Smooth muscle cell (in vitro differentiated cells): ENCODE measurements at regions not wholly inside any gene's neighbourhood (a gene's known extent, or its start where the extent isn't known, plus 50 kb on each side); places are given as distances from the start of the nearest gene placed in this dataset.

ENCODE experiments used
- DNase-seq: peaks from one replicate; lab custom pipeline; 2025; ENCODE audit not compliant: unreplicated experiment; lab: John Stamatoyannopoulos, UW
- H2AFZ ChIP-seq: fragments of 200-600 bp; sonication (generic); 2 replicates; pipeline ENCODE4 v1.6.0; 2016; ENCODE audit warnings: antibody characterized with exemption, low read depth, mild to moderate bottlenecking
- H3F3A ChIP-seq: fragments of 200-600 bp; sonication (generic); 2 replicates; pipeline ENCODE4 v1.6.0; 2017; ENCODE audit warnings: antibody characterized with exemption, low read depth
- H3K27ac ChIP-seq: fragments of 200-600 bp; sonication (generic); 2 replicates; pipeline ENCODE4 v1.5.1; 2016; ENCODE audit warnings: low read depth, mild to moderate bottlenecking
- H3K27me3 ChIP-seq: fragments of 200-600 bp; sonication (generic); 2 replicates; pipeline ENCODE4 v1.6.1; 2016; ENCODE audit warnings: low read depth, mild to moderate bottlenecking
- H3K36me3 ChIP-seq: fragments of 200-600 bp; sonication (generic); 2 replicates; pipeline ENCODE4 v1.5.1; 2016; ENCODE audit warnings: low read depth
- H3K4me1 ChIP-seq: fragments of 200-600 bp; sonication (generic); 2 replicates; pipeline ENCODE4 v1.5.1; 2016; ENCODE audit warnings: low read depth
- H3K4me2 ChIP-seq: fragments of 200-600 bp; sonication (generic); 2 replicates; pipeline ENCODE4 v1.6.0; 2016; ENCODE audit warnings: mild to moderate bottlenecking
- H3K4me3 ChIP-seq: fragments of 200-600 bp; sonication (generic); 2 replicates; pipeline ENCODE4 v1.5.1; 2016; ENCODE audit warnings: mild to moderate bottlenecking
- H3K79me2 ChIP-seq: fragments of 200-600 bp; sonication (generic); 2 replicates; pipeline ENCODE4 v1.6.0; 2016; ENCODE audit warnings: low read depth, mild to moderate bottlenecking
- H3K9ac ChIP-seq: fragments of 200-600 bp; sonication (generic); 2 replicates; pipeline ENCODE4 v1.6.0; 2016; ENCODE audit warnings: low read depth
- H3K9me3 ChIP-seq: fragments of 200-600 bp; sonication (generic); replicated peaks from 2 replicates; pipeline ENCODE4 v1.5.1; 2016; ENCODE audit warnings: low read depth
- H4K20me1 ChIP-seq: fragments of 200-600 bp; sonication (generic); 2 replicates; pipeline ENCODE4 v1.6.0; 2016; ENCODE audit warnings: low read depth
- CTCF ChIP-seq: fragments of 200-600 bp; sonication (generic); IDR thresholded peaks from 2 replicates; pipeline ENCODE4 v1.5.1; 2017; ENCODE audit warnings: borderline replicate concordance, mild to moderate bottlenecking, antibody characterized with exemption; ENCODE audit not compliant: insufficient read depth, poor library complexity, severe bottlenecking
- WGBS: methylation state at CpG from one replicate; pipeline ENCODE4 v1.1.7; 2016; ENCODE audit warnings: low lambda C conversion rate; 5-methylcytosine and 5-hydroxymethylcytosine counted together

DNA sequence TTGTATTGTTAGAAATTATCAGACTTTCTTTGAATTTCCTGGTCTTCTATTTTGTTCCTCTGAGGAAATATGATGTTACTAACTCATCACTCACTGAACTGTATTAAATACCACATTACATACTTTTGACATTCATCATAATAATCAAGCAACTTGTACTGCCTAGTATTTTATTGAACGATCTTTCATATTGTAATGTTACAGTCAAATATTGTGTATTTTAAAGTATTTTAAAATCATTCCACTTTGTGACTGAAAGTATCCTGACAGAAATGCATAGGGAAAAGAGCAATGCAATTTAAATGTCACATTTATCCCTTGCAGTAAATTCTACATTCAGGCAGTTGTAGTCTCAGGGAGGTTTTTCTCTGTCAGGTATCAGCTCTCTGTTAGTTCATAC lies 1557.4 kb downstream of the CDH8 start:
- Histone ChIP-seq H3K4me3 (no peak overlapping the region), H2AFZ (no peak overlapping the region), H3K79me2 (no peaks in the 10 kb centered on the region), H4K20me1 (no peaks in the 10 kb centered on the region), H3F3A (no peaks in the 10 kb centered on the region), H3K4me2 (no peak overlapping the region), H3K4me1 (no peaks in the 10 kb centered on the region), H3K9me3 (no peaks in the 10 kb centered on the region), H3K9ac (no peak overlapping the region), H3K36me3 (no peaks in the 10 kb centered on the region), H3K27ac (no peak overlapping the region), H3K27me3 (no peaks in the 10 kb centered on the region)
- no peak for DNase-seq
- TF ChIP-seq CTCF, result no peak
- WGBS, result 100% methylated on average over 1 of the region's 1 CpG

GRCh38 chr16:60463986-60464385 lies 1572.3 kb downstream of the CDH8 start:
- no peak overlapping the region for H3K27ac ChIP-seq
- H4K20me1 ChIP-seq, result no peaks in the 10 kb centered on the region
- no peak overlapping the region for H3K9ac ChIP-seq
- TF ChIP-seq CTCF, result no peak
- no peaks in the 10 kb centered on the region for H3K4me1 ChIP-seq
- no peak for DNase-seq
- no peaks in the 10 kb centered on the region for H3K36me3 ChIP-seq
- no peaks in the 10 kb centered on the region for H3K9me3 ChIP-seq
- H3K79me2 ChIP-seq, result no peaks in the 10 kb centered on the region
- H2AFZ ChIP-seq, result no peak overlapping the region
- no peaks in the 10 kb centered on the region for H3K27me3 ChIP-seq
- no peaks in the 10 kb centered on the region for H3F3A ChIP-seq
- no peak overlapping the region for H3K4me3 ChIP-seq
- WGBS, result 75% methylated on average over 1 of the region's 1 CpG
- H3K4me2 ChIP-seq, result no peak overlapping the region

DNA sequence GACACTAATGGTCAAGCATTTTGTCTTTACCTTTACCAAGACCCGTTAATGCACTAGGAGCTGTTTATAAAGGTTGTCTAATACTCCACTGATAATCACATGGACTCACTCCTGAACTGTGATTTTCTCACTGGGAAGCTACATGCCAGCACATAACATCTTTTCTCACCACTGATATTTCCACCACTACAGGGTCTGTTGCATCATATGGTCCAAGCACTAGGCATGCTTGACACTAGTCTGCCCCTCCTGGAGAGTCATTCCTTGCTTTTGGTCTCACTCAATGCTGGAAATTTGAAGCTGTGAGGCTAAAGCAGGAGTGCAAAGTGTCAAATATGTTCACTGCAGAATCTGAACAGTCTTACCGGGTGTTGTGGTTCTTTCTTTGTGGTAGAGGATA lies 1576.8 kb downstream of the CDH8 start:
- no peaks in the 10 kb centered on the region for H3K4me1 ChIP-seq
- 94% methylated on average over 2 of the region's 2 CpGs for WGBS
- no peak overlapping the region for H3K4me3 ChIP-seq
- no peaks in the 10 kb centered on the region for H3K27me3 ChIP-seq
- H3K36me3 ChIP-seq, result no peaks in the 10 kb centered on the region
- no peaks in the 10 kb centered on the region for H4K20me1 ChIP-seq
- no peak overlapping the region for H3K9ac ChIP-seq
- no peak overlapping the region for H3K27ac ChIP-seq
- no peaks in the 10 kb centered on the region for H3F3A ChIP-seq
- no peaks in the 10 kb centered on the region for H3K79me2 ChIP-seq
- H3K4me2 ChIP-seq, result no peak overlapping the region
- no peak for TF ChIP-seq CTCF
- H3K9me3 ChIP-seq, result no peaks in the 10 kb centered on the region
- no peak overlapping the region for H2AFZ ChIP-seq
- no peak for DNase-seq

- WGBS, result 86% methylated on average over 1 of the region's 1 CpG
- Histone ChIP-seq H3K4me2 (no peak overlapping the region), H3K9ac (no peak overlapping the region), H3F3A (no peaks in the 10 kb centered on the region), H4K20me1 (no peaks in the 10 kb centered on the region), H2AFZ (no peak overlapping the region), H3K27me3 (no peaks in the 10 kb centered on the region), H3K27ac (no peak overlapping the region), H3K9me3 (no peaks in the 10 kb centered on the region), H3K4me3 (no peak overlapping the region), H3K4me1 (no peaks in the 10 kb centered on the region), H3K36me3 (no peaks in the 10 kb centered on the region), H3K79me2 (no peaks in the 10 kb centered on the region)
- TF ChIP-seq CTCF, result no peak
- DNase-seq, result no peak
These were observed 1578.0 kb downstream of the CDH8 start for GRCh38 chr16:60458255-60458654.
